OCI-LY1 (cell line): ENCODE measurements at regions not wholly inside any gene's neighbourhood (a gene's known extent, or its start where the extent isn't known, plus 50 kb on each side); places are given as distances from the start of the nearest gene placed in this dataset.

ENCODE experiments used
- EZH2 ChIP-seq: fragments of 200-600 bp; sonication (generic), shearing (Covaris generic); IDR thresholded peaks from 2 replicates; pipeline ENCODE4 v1.8.0; 2017; ENCODE audit warnings: borderline replicate concordance, mixed run types, mild to moderate bottlenecking, antibody characterized with exemption, low read length, moderate library complexity, mixed read lengths
- TF ChIP-seq, protein P1 (sequence below): fragments of 200-600 bp; sonication (generic), shearing (Covaris generic); IDR thresholded peaks from 2 replicates; pipeline ENCODE4 v1.5.1; 2017; ENCODE audit warnings: mild to moderate bottlenecking, antibody characterized with exemption, low read length, moderate library complexity, mixed read lengths

DNA sequence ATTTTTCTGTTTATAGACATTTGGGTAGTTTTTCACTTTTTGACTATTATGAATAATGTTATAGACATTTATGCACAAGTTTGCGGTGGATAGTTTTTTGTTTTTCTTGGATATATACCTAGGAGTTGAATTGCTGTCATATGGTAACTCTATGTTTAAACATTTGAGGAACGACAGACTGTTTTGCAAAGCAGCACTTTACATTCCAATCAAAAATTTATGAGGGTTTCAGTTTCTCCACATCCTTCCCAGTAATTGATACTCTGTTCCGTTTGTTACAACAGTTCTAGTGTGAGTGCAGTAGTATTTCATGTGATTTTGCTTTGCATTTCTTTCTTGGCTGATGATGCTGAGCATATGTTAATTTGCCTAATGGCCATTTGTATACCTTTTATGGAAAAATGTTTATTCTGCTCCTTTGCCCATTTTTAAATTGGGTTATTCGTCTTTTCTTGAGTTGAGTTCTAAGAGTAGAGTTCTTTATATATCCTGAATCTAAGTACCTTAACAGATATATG, 617.3 kb upstream of the LRATD1 start:
- TF ChIP-seq EZH2, result no peak
- TF ChIP-seq, protein P1, sequence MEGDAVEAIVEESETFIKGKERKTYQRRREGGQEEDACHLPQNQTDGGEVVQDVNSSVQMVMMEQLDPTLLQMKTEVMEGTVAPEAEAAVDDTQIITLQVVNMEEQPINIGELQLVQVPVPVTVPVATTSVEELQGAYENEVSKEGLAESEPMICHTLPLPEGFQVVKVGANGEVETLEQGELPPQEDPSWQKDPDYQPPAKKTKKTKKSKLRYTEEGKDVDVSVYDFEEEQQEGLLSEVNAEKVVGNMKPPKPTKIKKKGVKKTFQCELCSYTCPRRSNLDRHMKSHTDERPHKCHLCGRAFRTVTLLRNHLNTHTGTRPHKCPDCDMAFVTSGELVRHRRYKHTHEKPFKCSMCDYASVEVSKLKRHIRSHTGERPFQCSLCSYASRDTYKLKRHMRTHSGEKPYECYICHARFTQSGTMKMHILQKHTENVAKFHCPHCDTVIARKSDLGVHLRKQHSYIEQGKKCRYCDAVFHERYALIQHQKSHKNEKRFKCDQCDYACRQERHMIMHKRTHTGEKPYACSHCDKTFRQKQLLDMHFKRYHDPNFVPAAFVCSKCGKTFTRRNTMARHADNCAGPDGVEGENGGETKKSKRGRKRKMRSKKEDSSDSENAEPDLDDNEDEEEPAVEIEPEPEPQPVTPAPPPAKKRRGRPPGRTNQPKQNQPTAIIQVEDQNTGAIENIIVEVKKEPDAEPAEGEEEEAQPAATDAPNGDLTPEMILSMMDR, result no peak
